ENCODE measurements at regions not wholly inside any gene's neighbourhood (a gene's known extent, or its start where the extent isn't known, plus 50 kb on each side); places are given as distances from the start of the nearest gene placed in this dataset.

- DNase-seq: no peak
Observed at GRCh38 chr4:42331914-42332368, 65.3 kb upstream of the SHISA3 start.

- DNase-seq: no peak
Observed at GRCh38 chr4:42339935-42340406, 57.3 kb upstream of the SHISA3 start.

- DNase-seq: no peak
Observed at GRCh38 chr4:42341518-42342026, 55.7 kb upstream of the SHISA3 start.

- DNase-seq: no peak
Observed at GRCh38 chr4:42342459-42342858, 54.8 kb upstream of the SHISA3 start.

GRCh38 chr4:42344309-42344708, 53.0 kb upstream of the SHISA3 start:
- DNase-seq: no peak

GRCh38 chr4:42344749-42345148, 52.5 kb upstream of the SHISA3 start:
- DNase-seq: no peak

GRCh38 chr4:42345962-42346544, 51.2 kb upstream of the SHISA3 start:
- no peak for DNase-seq

GRCh38 chr4:42347076-42347475, 50.2 kb upstream of the SHISA3 start:
- DNase-seq: no peak

All from bone marrow (tissue), 2 donors.